ACC112 (cell line): ENCODE measurements at regions not wholly inside any gene's neighbourhood (a gene's known extent, or its start where the extent isn't known, plus 50 kb on each side); places are given as distances from the start of the nearest gene placed in this dataset.

ENCODE experiments used
- H2AFZ ChIP-seq: fragments of 200-600 bp; sonication (generic); one replicate; pipeline ENCODE4 v1.6.0; 2017; ENCODE audit warnings: antibody characterized with exemption, low read length; ENCODE audit not compliant: unreplicated experiment
- H3K27ac ChIP-seq: fragments of 200-600 bp; sonication (generic); 2 replicates; pipeline ENCODE4 v1.5.1; 2014; ENCODE audit warnings: low read depth, mild to moderate bottlenecking, antibody characterized with exemption, low read length, moderate library complexity
- H3K27me3 ChIP-seq: fragments of 200-600 bp; sonication (generic); 2 replicates; pipeline ENCODE4 v1.6.1; 2014; ENCODE audit warnings: mild to moderate bottlenecking, antibody characterized with exemption, low read length, moderate library complexity, mixed read lengths; ENCODE audit not compliant: insufficient read depth
- H3K36me3 ChIP-seq: fragments of 200-600 bp; sonication (generic); 2 replicates; pipeline ENCODE4 v1.6.1; 2016; ENCODE audit warnings: mild to moderate bottlenecking, antibody characterized with exemption, low read length, moderate library complexity, mixed read lengths; ENCODE audit not compliant: insufficient read depth
- H3K4me1 ChIP-seq: fragments of 200-600 bp; sonication (generic); one replicate; pipeline ENCODE4 v1.6.1; 2016; ENCODE audit warnings: low read length, mixed read lengths; ENCODE audit not compliant: insufficient read depth, unreplicated experiment, control insufficient read depth
- H3K4me3 ChIP-seq: fragments of 200-600 bp; sonication (generic); 2 replicates; pipeline ENCODE4 v1.5.1; 2014; ENCODE audit warnings: mild to moderate bottlenecking, low read depth, low read length
- H3K79me2 ChIP-seq: fragments of 200-600 bp; sonication (generic); one replicate; pipeline ENCODE4 v1.6.0; 2016; ENCODE audit warnings: low read length; ENCODE audit not compliant: control insufficient read depth, unreplicated experiment, insufficient read depth

DNA sequence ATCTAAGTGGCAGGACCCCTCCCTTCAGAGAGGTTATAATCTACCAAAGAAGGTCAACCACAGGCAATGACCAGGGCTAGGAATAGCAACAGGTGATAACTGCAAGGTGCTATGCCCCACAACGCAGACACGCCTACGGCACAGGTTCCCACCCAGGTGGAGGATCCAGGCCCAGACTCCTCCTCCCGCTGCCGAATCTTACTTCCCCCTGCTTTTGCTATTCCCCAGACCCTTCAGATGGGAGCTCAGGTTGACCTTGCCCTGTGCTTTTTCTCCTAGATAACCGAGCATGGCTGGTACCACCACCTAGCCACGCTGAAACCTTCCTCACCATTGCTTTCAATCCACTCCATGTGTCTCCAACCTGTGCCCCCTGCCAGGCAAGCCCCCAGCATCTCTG, 142.2 kb upstream of the IGF1R start:
- Histone ChIP-seq H3K27ac (no peak overlapping the region), H3K27me3 (peaks cover 72% of the 10 kb centered on the region), H3K36me3 (no peaks in the 10 kb centered on the region), H2AFZ (no peak overlapping the region), H3K79me2 (no peaks in the 10 kb centered on the region), H3K4me1 (no peaks in the 10 kb centered on the region), H3K4me3 (no peak overlapping the region)

DNA sequence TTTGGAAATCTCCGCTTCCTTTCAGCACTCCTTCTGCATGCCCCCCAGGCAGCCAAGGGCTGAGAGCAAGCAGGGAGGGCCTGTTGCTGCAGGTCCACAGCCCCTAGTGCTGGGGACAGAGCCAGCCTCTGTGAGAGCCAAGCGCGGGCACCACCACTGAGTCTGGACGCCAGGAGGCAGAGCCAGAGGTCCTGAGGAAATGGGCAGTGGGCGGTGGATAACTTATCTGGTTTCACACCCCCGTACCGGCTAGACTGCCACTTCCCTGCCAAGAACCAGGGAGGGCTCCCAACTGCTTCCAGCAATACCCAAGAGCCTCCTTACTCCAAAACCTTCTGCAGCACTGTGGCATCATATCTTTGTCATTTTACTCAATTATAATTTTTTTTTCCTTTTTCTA, 141.6 kb upstream of the IGF1R start:
- Histone ChIP-seq H3K79me2 (no peaks in the 10 kb centered on the region), H3K4me3 (no peak overlapping the region), H3K27ac (no peak overlapping the region), H2AFZ (no peak overlapping the region), H3K4me1 (no peaks in the 10 kb centered on the region), H3K36me3 (no peaks in the 10 kb centered on the region), H3K27me3 (peaks cover 72% of the 10 kb centered on the region)

GRCh38 chr15:98513428-98513986, 134.8 kb upstream of the IGF1R start:
- H3K27ac ChIP-seq, result no peak overlapping the region
- H3K27me3 ChIP-seq, result peaks cover 17% of the 10 kb centered on the region
- H3K4me1 ChIP-seq, result no peaks in the 10 kb centered on the region

GRCh38 chr15:98514034-98514622, 134.2 kb upstream of the IGF1R start:
- Histone ChIP-seq H2AFZ (no peak overlapping the region), H3K27me3 (peaks cover 12% of the 10 kb centered on the region), H3K27ac (no peak overlapping the region), H3K4me3 (no peak overlapping the region), H3K79me2 (no peaks in the 10 kb centered on the region), H3K4me1 (no peaks in the 10 kb centered on the region), H3K36me3 (no peaks in the 10 kb centered on the region)

More at GRCh38 chr15:98513428-98513986, 134.8 kb upstream of the IGF1R start:
- Histone ChIP-seq H3K79me2 (no peaks in the 10 kb centered on the region), H2AFZ (no peak overlapping the region), H3K4me3 (no peak overlapping the region), H3K36me3 (no peaks in the 10 kb centered on the region)

DNA sequence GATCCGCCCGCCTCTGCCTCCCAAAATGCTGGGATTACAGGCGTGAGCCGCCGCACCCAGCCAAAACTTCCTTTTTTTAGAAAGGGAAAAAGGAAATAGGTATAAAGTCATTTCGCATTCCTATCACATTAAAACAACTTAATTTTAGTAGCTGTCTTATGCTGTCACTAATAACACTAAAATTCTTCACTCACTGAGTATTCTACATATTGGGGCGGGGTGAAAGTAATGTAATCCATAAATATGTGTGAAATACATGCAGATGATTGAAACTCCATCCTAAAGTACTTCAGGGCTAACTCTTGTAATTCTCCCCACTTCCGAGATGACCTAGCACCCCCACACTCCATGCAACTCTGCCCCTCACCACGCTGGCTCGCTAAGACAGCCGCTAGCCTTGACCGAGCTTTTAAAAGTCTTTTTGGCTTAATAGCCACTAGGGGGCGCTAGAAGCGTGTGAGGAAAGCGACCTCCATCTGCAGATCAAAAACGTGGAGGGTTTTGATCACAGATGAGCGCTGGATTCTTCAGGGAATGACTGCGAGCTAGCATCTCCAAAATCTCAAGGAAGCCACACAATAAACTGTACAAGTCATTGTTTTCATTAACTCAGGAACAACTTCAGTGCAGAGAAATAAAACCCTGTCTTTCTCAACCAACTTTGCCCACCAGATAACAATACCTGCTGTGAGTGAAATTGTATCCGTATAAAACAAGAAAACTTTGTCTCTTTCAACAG, 129.3 kb upstream of the IGF1R start:
- H3K27me3 ChIP-seq, result no peaks in the 10 kb centered on the region; the same call in 1 of the 2 replicates
- no peaks in the 10 kb centered on the region for H3K36me3 ChIP-seq
- H3K79me2 ChIP-seq, result no peaks in the 10 kb centered on the region
- peak overlapping the region; percentile 35 for H2AFZ ChIP-seq
- no peaks in the 10 kb centered on the region for H3K4me1 ChIP-seq
- H3K4me3 ChIP-seq, result no peak overlapping the region
- H3K27ac ChIP-seq, result no peak overlapping the region

- Histone ChIP-seq H3K4me1 (no peaks in the 10 kb centered on the region), H3K4me3 (no peak overlapping the region), H2AFZ (no peak overlapping the region), H3K27me3 (no peaks in the 10 kb centered on the region), H3K27ac (no peak overlapping the region), H3K79me2 (no peaks in the 10 kb centered on the region), H3K36me3 (no peaks in the 10 kb centered on the region)
Observed at GRCh38 chr15:98519767-98520550, 128.4 kb upstream of the IGF1R start.

- H3K27me3 ChIP-seq, result no peaks in the 10 kb centered on the region
- no peaks in the 10 kb centered on the region for H3K79me2 ChIP-seq
- H3K36me3 ChIP-seq, result no peaks in the 10 kb centered on the region
- no peak overlapping the region for H3K27ac ChIP-seq
- H3K4me1 ChIP-seq, result no peaks in the 10 kb centered on the region
- no peak overlapping the region for H2AFZ ChIP-seq
- H3K4me3 ChIP-seq, result no peak overlapping the region
Observed at GRCh38 chr15:98522127-98522526, 126.2 kb upstream of the IGF1R start.

- no peak overlapping the region for H3K4me3 ChIP-seq
- H3K36me3 ChIP-seq, result no peaks in the 10 kb centered on the region
- peaks cover 14% of the 10 kb centered on the region; the same call in 1 of the 2 replicates for H3K27me3 ChIP-seq
- H3K4me1 ChIP-seq, result no peaks in the 10 kb centered on the region
- no peak overlapping the region for H3K27ac ChIP-seq
- no peak overlapping the region for H2AFZ ChIP-seq
- no peaks in the 10 kb centered on the region for H3K79me2 ChIP-seq
Observed at GRCh38 chr15:98523912-98524662, 124.3 kb upstream of the IGF1R start.

DNA sequence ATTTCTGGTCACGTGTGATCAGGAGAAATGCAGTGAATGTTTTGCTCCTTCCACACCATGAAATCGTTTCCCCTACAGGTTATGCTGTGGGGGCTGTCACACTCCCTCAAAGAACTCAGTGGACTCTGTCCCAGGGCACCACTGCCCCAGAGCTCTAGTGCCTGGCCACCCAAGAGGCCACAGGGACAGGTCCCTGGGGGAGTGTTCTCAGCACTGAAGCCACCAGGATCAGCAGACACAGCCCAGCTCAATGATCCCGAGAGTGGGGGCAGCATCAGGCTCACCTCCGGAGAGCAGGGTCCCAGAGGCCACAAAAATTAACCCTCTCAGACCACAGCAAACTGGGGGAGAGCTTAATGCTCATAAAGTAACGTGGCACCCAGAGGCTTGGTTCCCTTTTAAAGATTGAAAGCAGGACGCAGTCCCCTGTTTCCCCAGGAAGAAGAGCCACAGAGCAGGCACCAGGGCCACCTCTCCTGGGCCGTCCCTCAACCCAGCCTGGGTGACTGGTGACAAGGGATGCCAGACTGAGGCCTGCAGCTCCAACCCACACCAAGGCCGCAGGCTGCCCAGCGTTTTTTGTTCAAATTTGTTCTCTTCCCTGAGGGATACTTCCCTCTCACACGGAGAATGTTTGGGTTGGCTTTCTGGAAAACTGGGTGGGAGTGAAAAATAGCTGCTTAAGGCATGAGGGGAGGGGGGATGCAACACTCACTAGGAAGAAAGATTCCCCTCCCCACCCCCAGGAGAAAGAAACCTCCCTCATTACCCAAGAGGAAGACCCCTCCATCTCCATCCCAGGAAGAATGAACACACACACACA, 123.3 kb upstream of the IGF1R start:
- Histone ChIP-seq H3K4me3 (no peak overlapping the region), H3K27ac (no peak overlapping the region), H3K79me2 (no peaks in the 10 kb centered on the region), H3K36me3 (no peaks in the 10 kb centered on the region), H3K4me1 (no peaks in the 10 kb centered on the region), H3K27me3 (peaks cover 24% of the 10 kb centered on the region), H2AFZ (no peak overlapping the region)
